IPS DF 4.7 (cell line): ENCODE measurements at regions not wholly inside any gene's neighbourhood (a gene's known extent, or its start where the extent isn't known, plus 50 kb on each side); places are given as distances from the start of the nearest gene placed in this dataset.
"Not testable (repeated sequence)": the region's sequence is repeated elsewhere in the genome, so short reads cannot be mapped to it uniquely, and the experiment has no call there.

Source experiments
- DNase-seq: peaks from one replicate; pipeline ENCODE4 v3.0.0-alpha.2; 2013; ENCODE audit warnings: low spot score; ENCODE audit errors: extremely low read depth

GRCh38 chr6:134614606-134615485 lies 296.9 kb upstream of the SGK1 start:
- DNase-seq = no peak

- DNase-seq = not testable (repeated sequence)
Measured at GRCh38 chr6:134612128-134612527, 294.2 kb upstream of the SGK1 start.

GRCh38 chr6:134610411-134610810 lies 292.5 kb upstream of the SGK1 start:
- DNase-seq = no peak

- no peak for DNase-seq
Measured at GRCh38 chr6:134609716-134610261, 291.9 kb upstream of the SGK1 start.

GRCh38 chr6:134607411-134607810 lies 289.5 kb upstream of the SGK1 start:
- DNase-seq = no peak

- no peak for DNase-seq
Measured at GRCh38 chr6:134605034-134605433, 287.1 kb upstream of the SGK1 start.

- no peak for DNase-seq
Measured at GRCh38 chr6:134604014-134604676, 286.2 kb upstream of the SGK1 start.

GRCh38 chr6:134603561-134603960 lies 285.6 kb upstream of the SGK1 start:
- no peak for DNase-seq

GRCh38 chr6:134602123-134602522 lies 284.2 kb upstream of the SGK1 start:
- no peak for DNase-seq

- no peak for DNase-seq
Measured at GRCh38 chr6:134600671-134601070, 282.8 kb upstream of the SGK1 start.

GRCh38 chr6:134599079-134599478 lies 281.2 kb upstream of the SGK1 start:
- no peak for DNase-seq

- DNase-seq = no peak
Measured at GRCh38 chr6:134596191-134596590, 278.3 kb upstream of the SGK1 start.

GRCh38 chr6:134594881-134595280 lies 277.0 kb upstream of the SGK1 start:
- DNase-seq = no peak

- DNase-seq = no peak
Measured at GRCh38 chr6:134593887-134594286, 276.0 kb upstream of the SGK1 start.

- no peak for DNase-seq
Measured at GRCh38 chr6:134593442-134593841, 275.5 kb upstream of the SGK1 start.

GRCh38 chr6:134593024-134593423 lies 275.1 kb upstream of the SGK1 start:
- DNase-seq = no peak

- no peak for DNase-seq
Measured at GRCh38 chr6:134590449-134590848, 272.5 kb upstream of the SGK1 start.

- no peak for DNase-seq
Measured at GRCh38 chr6:134590004-134590403, 272.1 kb upstream of the SGK1 start.

GRCh38 chr6:134589512-134589911 lies 271.6 kb upstream of the SGK1 start:
- no peak for DNase-seq

- no peak for DNase-seq
Measured at GRCh38 chr6:134588267-134588666, 270.4 kb upstream of the SGK1 start.

- DNase-seq = no peak
Measured at GRCh38 chr6:134585517-134585873, 267.6 kb upstream of the SGK1 start.

GRCh38 chr6:134584847-134585516 lies 267.1 kb upstream of the SGK1 start:
- no peak for DNase-seq
